ENCODE measurements at regions not wholly inside any gene's neighbourhood (a gene's known extent, or its start where the extent isn't known, plus 50 kb on each side); places are given as distances from the start of the nearest gene placed in this dataset.

DNA sequence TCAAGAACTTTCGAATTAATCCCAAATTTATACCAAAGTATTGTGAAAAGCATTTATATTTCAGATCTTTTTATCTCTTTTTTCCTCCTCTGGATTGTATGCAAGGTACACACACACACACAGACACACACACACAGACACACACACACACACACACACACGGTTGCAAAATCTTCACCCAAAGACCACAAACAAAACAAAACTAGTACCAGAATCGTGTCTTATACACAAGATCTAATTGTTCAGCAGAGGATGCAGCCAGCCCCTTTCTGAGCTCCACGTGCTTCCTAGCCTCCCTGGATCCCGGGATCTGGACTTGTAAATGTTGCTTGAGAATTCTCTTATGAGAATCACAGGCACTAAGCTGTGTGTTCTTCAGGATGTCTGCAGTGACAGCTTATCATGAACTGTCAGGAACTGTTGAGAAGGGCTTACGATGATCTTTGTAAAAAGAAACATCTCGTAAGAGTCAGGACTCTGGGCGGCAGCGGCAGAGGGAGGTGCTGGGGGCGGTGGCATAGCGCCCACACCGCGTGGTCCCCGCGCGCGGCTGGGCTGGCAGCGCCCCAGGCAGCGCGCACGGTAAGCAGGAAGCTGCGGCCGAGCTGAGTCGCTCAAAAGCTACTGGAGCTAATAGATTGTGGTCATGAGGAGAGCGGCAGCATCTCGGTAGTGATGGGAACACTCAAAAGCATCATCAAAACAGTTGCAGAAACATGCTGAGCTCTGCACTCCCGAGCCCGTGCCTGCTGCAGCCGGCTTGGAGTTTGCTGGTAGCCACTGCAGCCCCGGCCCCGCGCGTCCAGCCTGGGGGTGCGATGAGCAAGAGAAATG lies 277.6 kb downstream of the GATA3 start:
- H3K9me3 Mint-ChIP-seq (ENCODE audit: low read depth) = no peaks in the 10 kb centered on the region
- H3K27me3 Mint-ChIP-seq = peaks cover 92% of the 10 kb centered on the region
- DNase-seq (ENCODE audit: low spot score, unreplicated experiment) = no peak
- TF ChIP-seq, protein P1, sequence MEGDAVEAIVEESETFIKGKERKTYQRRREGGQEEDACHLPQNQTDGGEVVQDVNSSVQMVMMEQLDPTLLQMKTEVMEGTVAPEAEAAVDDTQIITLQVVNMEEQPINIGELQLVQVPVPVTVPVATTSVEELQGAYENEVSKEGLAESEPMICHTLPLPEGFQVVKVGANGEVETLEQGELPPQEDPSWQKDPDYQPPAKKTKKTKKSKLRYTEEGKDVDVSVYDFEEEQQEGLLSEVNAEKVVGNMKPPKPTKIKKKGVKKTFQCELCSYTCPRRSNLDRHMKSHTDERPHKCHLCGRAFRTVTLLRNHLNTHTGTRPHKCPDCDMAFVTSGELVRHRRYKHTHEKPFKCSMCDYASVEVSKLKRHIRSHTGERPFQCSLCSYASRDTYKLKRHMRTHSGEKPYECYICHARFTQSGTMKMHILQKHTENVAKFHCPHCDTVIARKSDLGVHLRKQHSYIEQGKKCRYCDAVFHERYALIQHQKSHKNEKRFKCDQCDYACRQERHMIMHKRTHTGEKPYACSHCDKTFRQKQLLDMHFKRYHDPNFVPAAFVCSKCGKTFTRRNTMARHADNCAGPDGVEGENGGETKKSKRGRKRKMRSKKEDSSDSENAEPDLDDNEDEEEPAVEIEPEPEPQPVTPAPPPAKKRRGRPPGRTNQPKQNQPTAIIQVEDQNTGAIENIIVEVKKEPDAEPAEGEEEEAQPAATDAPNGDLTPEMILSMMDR (IDR thresholded peaks at IDR 0.05; ENCODE audit: unreplicated experiment) = no peak
- H3K4me1 Mint-ChIP-seq (ENCODE audit: low read depth) = peaks cover 5% of the 10 kb centered on the region
- no peak overlapping the region for H3K4me3 Mint-ChIP-seq (ENCODE audit: low read depth)
- H3K36me3 Mint-ChIP-seq (ENCODE audit: insufficient read depth) = no peaks in the 10 kb centered on the region
- no peak overlapping the region for H3K27ac Mint-ChIP-seq

DNA sequence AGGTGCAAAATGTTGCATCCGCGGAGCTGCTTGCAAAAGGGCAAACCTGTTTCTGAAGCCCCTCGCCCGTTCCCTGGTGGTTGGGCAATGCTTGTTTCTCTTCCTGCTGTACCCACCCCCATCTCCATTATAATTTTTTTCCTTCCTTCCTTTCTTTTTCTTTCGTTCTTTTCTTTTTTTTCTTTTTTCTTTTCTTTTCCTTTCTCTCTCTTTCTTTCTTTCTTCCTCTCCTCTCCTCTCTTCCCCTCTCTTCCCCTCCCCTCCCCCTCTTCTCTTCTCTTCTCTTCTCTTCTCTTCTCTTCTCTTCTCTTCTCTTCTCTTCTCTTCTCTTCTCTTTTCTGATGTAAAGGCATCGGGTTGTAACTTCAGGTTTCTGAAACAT lies 278.2 kb downstream of the GATA3 start:
- H3K4me1 Mint-ChIP-seq (ENCODE audit: low read depth) = peaks cover 5% of the 10 kb centered on the region
- H3K27ac Mint-ChIP-seq = no peak overlapping the region
- H3K9me3 Mint-ChIP-seq (ENCODE audit: low read depth) = no peaks in the 10 kb centered on the region
- H3K36me3 Mint-ChIP-seq (ENCODE audit: insufficient read depth) = no peaks in the 10 kb centered on the region
- TF ChIP-seq, protein P1 (IDR thresholded peaks at IDR 0.05; ENCODE audit: unreplicated experiment) = no peak
- DNase-seq (ENCODE audit: low spot score, unreplicated experiment) = no peak
- H3K27me3 Mint-ChIP-seq = peaks cover 86% of the 10 kb centered on the region
- no peak overlapping the region for H3K4me3 Mint-ChIP-seq (ENCODE audit: low read depth)

DNA sequence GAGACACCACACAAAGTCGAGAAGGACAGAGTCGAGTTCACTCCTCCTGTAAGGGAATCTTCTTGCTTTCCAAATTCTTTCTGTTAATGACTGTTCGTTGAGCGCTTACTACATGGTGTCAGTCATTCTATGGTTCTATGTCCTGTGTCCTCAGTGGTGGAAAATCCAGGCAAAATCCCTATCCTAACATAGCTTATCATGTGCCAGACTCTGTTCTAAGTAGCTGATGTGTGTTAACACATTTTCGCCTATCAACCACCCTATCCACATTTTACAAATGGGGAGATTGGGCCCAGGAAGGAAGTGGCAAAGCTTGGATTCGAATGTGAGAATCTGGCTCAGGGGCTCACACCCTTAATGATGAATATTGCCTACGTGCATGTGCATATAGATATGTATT lies 280.1 kb downstream of the GATA3 start:
- H3K36me3 Mint-ChIP-seq (ENCODE audit: insufficient read depth) = no peaks in the 10 kb centered on the region
- H3K27me3 Mint-ChIP-seq = peaks cover 81% of the 10 kb centered on the region

DNA sequence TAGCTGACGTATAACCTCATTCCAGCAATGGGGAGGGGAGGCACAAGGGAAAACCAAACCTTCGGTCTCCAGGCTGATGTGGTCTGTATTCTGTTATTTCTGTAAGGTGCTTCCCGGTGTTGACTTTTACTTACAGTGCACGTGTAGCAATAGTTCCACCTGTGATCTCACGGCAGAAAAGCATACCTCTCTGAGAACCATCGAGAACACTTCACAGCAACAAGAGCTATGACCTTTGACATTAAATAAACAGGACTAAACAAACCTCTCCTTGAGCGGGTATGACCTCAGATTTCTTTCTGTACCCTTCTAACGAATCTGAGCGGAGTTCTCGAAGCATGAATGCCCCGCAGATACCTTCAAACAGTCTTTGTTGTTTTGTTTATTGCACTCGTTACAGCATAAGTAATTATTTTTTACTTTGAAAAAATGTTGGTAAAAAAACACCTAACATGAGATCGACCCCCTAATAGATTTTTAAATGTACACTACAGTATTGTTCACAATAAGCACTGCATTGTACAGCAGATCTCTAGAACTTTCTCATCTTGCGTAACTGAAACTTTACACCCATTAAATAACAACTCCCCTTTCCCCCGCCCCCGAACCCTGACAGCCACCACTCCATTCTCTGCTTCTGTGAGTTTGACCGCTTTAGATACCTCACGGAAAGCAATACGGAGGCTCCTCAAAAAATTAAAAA lies 282.3 kb downstream of the GATA3 start:
- H3K4me3 Mint-ChIP-seq (ENCODE audit: low read depth) = no peak overlapping the region
- H3K27ac Mint-ChIP-seq = no peak overlapping the region
- H3K9me3 Mint-ChIP-seq (ENCODE audit: low read depth) = no peaks in the 10 kb centered on the region
- TF ChIP-seq, protein P1 (IDR thresholded peaks at IDR 0.05; ENCODE audit: unreplicated experiment) = no peak
- peaks cover 5% of the 10 kb centered on the region for H3K4me1 Mint-ChIP-seq (ENCODE audit: low read depth)
- H3K36me3 Mint-ChIP-seq (ENCODE audit: insufficient read depth) = no peaks in the 10 kb centered on the region
- peaks cover 81% of the 10 kb centered on the region for H3K27me3 Mint-ChIP-seq
- DNase-seq (ENCODE audit: low spot score, unreplicated experiment) = no peak

More for the DNA sequence above, 280.1 kb downstream of the GATA3 start:
- Mint-ChIP-seq H3K27ac (no peak overlapping the region), H3K4me1 (ENCODE audit: low read depth) (peaks cover 5% of the 10 kb centered on the region), H3K4me3 (ENCODE audit: low read depth) (no peak overlapping the region), H3K9me3 (ENCODE audit: low read depth) (no peaks in the 10 kb centered on the region)
- TF ChIP-seq, protein P1 (IDR thresholded peaks at IDR 0.05; ENCODE audit: unreplicated experiment) = no peak
- no peak for DNase-seq (ENCODE audit: low spot score, unreplicated experiment)

DNA sequence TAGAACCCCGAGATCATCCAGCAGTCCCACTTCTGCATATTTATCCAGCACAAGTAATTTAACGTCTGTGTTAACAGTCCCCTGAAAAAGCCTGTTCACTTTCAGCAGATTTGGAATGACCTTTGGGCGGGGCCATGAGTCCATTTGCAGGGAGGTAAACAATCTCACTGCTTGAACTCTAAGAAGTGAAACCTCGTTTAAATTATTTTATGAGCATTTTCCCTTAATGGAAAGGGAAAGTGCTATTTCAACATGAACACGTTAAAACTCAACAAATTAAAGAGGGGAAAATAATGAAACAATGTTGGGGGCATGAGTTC lies 282.8 kb downstream of the GATA3 start:
- TF ChIP-seq, protein P1 (IDR thresholded peaks at IDR 0.05; ENCODE audit: unreplicated experiment) = no peak
- DNase-seq (ENCODE audit: low spot score, unreplicated experiment) = no peak
- H3K4me3 Mint-ChIP-seq (ENCODE audit: low read depth) = no peak overlapping the region
- H3K9me3 Mint-ChIP-seq (ENCODE audit: low read depth) = no peaks in the 10 kb centered on the region
- H3K36me3 Mint-ChIP-seq (ENCODE audit: insufficient read depth) = no peaks in the 10 kb centered on the region
- H3K27me3 Mint-ChIP-seq = peaks cover 81% of the 10 kb centered on the region
- no peak overlapping the region for H3K27ac Mint-ChIP-seq
- peaks cover 5% of the 10 kb centered on the region for H3K4me1 Mint-ChIP-seq (ENCODE audit: low read depth)

Data from progenitor cell of endocrine pancreas (in vitro differentiated cells).